AG04450 (cell line): ENCODE measurements at regions not wholly inside any gene's neighbourhood (a gene's known extent, or its start where the extent isn't known, plus 50 kb on each side); places are given as distances from the start of the nearest gene placed in this dataset.

Source experiments
- CTCF ChIA-PET: fragments of 300-600, 350-600 bp; formaldehyde crosslinking; extraction: SDS; loops from one replicate; lab custom pipeline; 2022; ENCODE audit warnings: antibody characterized with exemption, inconsistent platforms; lab: Charles Lee
- POLR2A ChIA-PET: fragments of 350-600 bp; formaldehyde crosslinking; extraction: SDS; loops from one replicate; lab custom pipeline; 2021; ENCODE audit warnings: antibody characterized with exemption, inconsistent platforms; lab: Yijun Ruan, JAX
- DNase-seq: peaks from one replicate; pipeline ENCODE4 v3.0.0-alpha.2; 2011; ENCODE audit warnings: low read depth, low spot score
- H3K27ac ChIP-seq: one replicate; pipeline ENCODE4 v1.5.1; 2012; ENCODE audit warnings: low read depth, low read length, control low read depth
- H3K27me3 ChIP-seq: one replicate; pipeline ENCODE4 v1.6.0; 2012; ENCODE audit warnings: low read length; ENCODE audit not compliant: control insufficient read depth, insufficient read depth
- H3K4me3 ChIP-seq: 2 replicates; pipeline ENCODE4 v1.5.1; 2011; ENCODE audit warnings: mild to moderate bottlenecking, low read depth, low read length, control low read depth
- H3K9me3 ChIP-seq: 2 replicates; pipeline ENCODE4 v1.5.1; 2012; ENCODE audit warnings: low read length; ENCODE audit not compliant: control insufficient read depth, insufficient read depth
- CTCF ChIP-seq: IDR thresholded peaks from 2 replicates; pipeline ENCODE4 v1.5.1; 2011; ENCODE audit warnings: low read depth, low read length, control low read depth, inconsistent platforms

GRCh38 chr13:109483284-109483683, 303.1 kb downstream of the IRS2 start:
- Histone ChIP-seq H3K9me3 (no peaks in the 10 kb centered on the region), H3K4me3 (no peak overlapping the region), H3K27me3 (no peaks in the 10 kb centered on the region), H3K27ac (no peak overlapping the region)
- no peak for DNase-seq
- no peak for TF ChIP-seq CTCF
- ChIA-PET CTCF (no interaction called here), POLR2A (no interaction called here)

DNA sequence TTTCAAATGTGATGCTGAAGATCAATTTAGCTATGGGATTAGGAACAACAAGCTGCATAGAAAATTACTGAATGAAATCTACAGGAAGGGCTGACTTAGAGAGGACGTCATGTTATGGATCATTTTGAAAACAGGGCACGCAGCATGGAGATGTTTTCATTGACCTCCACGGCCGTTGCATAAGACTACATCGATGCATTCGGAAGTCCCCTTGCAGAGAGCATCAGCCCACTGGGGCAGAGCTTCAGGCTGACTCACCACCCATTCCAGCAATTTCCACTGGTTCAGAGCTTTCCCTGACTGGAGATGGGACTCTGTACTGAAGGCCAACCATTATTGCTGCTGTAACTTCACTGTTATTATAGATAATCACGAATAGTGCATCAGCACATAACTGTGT, 305.3 kb downstream of the IRS2 start:
- DNase-seq = no peak

DNA sequence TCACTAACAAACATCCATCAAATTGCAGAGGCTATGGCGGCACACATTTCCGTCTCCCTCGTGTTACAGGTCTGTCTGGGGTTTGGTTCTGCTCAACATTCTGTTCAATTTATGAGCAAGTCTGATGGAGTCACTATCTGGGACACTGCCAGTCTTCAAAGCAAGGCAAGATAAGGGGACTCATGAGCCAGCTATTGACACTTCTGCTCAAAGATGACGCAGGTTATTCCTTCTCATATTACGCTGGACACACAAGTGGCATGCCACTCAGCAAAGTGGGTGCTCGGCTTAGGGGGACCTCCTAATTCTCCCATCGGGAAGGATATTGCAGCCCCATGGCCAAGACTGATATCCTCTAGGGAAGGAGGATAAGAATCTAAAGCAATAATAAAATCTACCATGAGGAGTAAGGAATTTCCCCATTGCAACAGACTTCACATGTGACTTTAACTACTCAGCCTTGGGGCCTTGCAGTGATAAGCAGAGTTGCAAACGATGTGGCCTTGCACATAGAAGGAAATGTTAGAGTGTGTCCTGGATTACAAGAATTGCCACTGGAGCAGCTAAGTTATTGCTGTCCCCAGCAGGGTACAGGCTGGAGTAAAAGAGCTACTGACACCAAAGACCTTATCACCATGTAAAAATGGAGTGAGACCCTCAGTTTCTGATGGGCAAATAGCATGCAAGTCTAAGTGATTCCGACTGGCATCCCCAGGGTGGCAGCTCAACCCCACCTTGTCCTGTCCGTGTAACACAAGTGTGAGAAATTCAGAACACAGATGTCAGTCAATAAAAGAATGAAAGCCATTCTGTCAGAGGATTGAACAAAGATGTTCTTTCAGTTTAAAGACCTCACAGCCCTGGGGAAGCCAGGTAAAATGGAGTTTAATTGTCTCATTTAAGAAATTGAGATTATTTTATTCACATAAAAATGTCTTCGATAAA, 306.1 kb downstream of the IRS2 start:
- DNase-seq = no peak
- Histone ChIP-seq H3K27ac (no peak overlapping the region), H3K9me3 (no peaks in the 10 kb centered on the region), H3K4me3 (no peak overlapping the region), H3K27me3 (no peaks in the 10 kb centered on the region)
- POLR2A ChIA-PET = no interaction called here
- CTCF ChIA-PET = no interaction called here
- no peak for TF ChIP-seq CTCF

More for the DNA sequence above, 305.3 kb downstream of the IRS2 start:
- no peak for TF ChIP-seq CTCF
- Histone ChIP-seq H3K27ac (no peak overlapping the region), H3K9me3 (no peaks in the 10 kb centered on the region), H3K4me3 (no peak overlapping the region), H3K27me3 (no peaks in the 10 kb centered on the region)
- CTCF ChIA-PET = no interaction called here
- POLR2A ChIA-PET = no interaction called here

DNA sequence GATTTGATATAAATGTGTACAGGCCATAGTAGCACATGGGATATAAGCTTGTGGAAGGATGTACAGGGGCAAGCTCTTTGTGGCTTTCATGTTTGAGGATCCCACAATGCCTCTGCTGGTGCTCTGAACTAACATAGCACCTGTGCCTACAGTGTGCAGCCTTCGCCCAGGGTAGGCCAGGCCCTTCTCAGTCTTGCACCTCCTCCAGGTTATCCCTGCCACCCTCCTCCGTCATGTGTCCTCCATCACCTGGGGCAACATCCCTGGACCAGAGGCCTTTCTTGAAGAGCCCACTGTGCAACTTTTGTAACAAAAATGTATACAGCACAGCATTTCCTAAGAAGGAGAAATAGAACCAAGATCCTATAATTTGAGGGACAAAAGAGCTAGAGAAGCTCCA, 306.8 kb downstream of the IRS2 start:
- H3K27me3 ChIP-seq = no peaks in the 10 kb centered on the region
- H3K4me3 ChIP-seq = no peak overlapping the region
- no peak for TF ChIP-seq CTCF
- DNase-seq = no peak
- ChIA-PET POLR2A (no interaction called here), CTCF (interaction anchor here (0.6 kb wide), 1 partner anchor 72 kb away, joined by 3 read pairs; no protein-coding TSS in a partner anchor)
- H3K9me3 ChIP-seq = no peaks in the 10 kb centered on the region
- H3K27ac ChIP-seq = no peak overlapping the region

DNA sequence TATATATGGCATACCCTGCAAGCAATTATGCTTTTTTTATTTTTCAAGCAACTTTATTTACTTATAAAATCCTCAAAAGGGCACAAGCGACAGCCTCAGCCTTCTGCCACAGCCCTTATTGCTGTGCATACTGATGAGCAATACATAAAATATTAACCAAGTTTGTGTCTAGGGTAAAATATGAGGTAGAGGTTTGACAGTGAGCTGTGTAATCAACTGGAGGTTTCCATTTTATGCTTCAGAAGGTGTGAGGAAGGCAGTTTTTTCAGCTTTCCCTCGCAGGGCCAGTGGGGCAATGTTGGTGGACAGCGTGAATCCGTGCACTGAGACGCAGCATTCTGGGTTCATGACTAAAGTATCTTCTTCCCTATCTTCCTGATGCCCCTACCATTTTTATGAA, 310.4 kb downstream of the IRS2 start:
- ChIA-PET POLR2A (no interaction called here), CTCF (interaction anchor here (0.6 kb wide), 1 partner anchor 1145 kb away, joined by 4 read pairs; no protein-coding TSS in a partner anchor)
- no peaks in the 10 kb centered on the region for H3K9me3 ChIP-seq
- DNase-seq = no peak
- H3K27me3 ChIP-seq = no peaks in the 10 kb centered on the region
- H3K27ac ChIP-seq = no peak overlapping the region
- H3K4me3 ChIP-seq = no peak overlapping the region
- no peak for TF ChIP-seq CTCF
